Hematopoietic multipotent progenitor cell treated with erythropoietin and hydrocortisone succinate and interleukin-3 and kit ligand, for 4 days (in vitro differentiated cells): ENCODE measurements at regions not wholly inside any gene's neighbourhood (a gene's known extent, or its start where the extent isn't known, plus 50 kb on each side); places are given as distances from the start of the nearest gene placed in this dataset.
"Not testable (repeated sequence)": the region's sequence is repeated elsewhere in the genome, so short reads cannot be mapped to it uniquely, and the experiment has no call there.

Experiments used
- DNase-seq: peaks from one replicate; pipeline ENCODE4 v3.0.0-alpha.2; 2015

GRCh38 chr14:39722547-39723273, 290.5 kb upstream of the FBXO33 start:
- no peak for DNase-seq

DNA sequence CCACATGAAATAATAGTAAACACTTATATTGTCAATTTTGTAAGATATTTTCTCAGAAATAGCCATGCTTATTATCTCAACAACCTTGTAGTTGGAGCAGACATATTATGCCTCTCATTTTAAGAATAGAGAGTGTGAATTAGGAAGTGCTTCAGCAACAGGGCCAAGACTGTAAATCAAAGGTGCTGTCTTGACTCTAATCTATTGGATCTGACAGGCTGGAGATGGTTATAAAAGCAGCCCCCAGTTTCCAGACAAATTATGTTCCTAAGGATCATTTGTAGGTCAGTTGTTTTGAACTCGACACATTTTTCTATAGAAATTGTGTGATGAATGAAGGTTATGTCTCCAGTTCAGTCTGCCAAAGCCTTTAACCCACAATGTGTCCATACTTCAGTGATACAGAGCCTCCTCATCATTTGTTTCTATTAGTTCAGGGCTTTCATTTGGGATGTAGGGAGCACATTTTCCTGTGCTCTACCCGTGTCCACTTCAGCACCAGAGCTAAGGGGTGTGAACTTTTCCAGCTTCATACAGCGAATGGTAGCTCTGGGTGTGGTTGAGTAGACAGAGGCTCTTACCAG, 284.8 kb upstream of the FBXO33 start:
- no peak for DNase-seq

DNA sequence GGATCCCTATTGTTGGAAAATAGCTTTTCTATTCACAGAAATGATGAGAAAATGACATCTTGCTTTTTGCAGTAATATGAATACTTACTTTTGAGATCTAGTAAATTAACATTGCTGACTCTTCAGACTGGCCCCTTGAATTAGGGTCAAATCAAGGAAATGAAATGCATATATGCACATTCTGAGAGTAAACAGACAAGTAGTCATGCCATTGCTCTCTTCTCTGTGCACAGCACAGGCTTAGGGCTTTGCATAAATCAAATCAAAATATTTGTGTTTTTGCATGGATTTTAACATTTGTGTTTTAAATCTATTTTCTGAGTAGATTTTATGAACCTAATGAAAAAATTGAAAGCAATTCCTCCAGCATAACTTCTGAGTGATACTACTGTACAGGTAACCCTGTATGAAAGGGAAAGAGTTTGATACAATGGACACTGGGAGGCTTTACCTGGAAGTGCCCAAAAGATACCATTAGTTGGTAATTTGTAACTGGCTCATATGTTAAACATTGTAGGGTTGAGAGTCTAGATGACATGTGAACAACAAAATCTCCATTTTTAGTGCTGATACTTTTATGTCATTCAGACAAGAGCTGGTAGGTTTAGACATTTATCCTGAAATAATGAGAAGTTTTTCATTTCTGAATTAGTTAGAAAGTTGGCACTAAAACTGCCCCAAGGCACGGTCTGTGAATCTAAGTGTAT, 280.2 kb upstream of the FBXO33 start:
- DNase-seq: no peak

DNA sequence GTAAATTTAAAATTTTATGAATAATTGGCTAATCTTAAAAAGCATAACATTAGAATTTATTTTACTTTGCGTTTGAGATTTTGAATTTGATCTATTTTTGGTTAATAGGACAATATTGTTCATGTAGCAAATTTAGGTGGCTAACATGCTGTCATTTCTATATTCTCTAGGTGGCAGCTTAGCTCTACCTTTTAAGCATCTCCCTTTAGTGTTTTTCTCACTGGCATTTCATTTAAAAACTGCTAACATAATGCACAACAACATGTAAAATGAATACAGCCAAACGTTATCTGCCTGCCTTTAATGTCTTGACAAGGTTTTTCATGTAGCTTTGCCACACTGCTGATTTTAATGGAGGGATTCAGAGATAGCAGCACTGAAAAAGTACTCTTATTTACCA, 272.4 kb upstream of the FBXO33 start:
- no peak for DNase-seq

GRCh38 chr14:39694341-39694740, 262.1 kb upstream of the FBXO33 start:
- DNase-seq: no peak

DNA sequence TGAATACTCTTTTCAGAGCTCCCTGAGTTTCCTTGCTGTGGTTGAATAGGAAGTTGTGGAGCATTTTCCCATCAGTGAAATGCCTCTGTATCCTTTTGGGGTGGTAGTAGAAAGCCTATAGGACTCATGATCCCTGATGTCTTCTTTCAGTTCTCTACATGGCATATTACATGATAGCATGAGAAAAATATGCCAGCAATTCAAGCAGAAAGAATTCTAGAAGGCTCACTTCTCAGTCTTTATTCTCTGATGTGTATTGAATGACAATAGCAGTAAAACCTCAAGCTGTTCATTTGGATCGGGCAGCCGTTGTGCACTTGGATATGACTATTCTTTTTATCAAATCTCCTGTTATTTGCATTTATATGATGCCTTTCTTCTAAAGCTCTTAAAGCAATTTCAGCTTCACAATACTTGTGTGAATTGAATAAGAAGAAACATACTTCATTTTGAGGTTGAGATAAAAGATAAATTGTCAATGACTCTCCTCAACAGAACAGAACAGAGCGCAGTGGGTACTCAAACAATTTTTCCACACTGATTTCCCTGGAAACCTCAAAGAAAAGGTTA, 251.5 kb upstream of the FBXO33 start:
- no peak for DNase-seq

- no peak for DNase-seq
Measured at GRCh38 chr14:39682582-39682981, 250.3 kb upstream of the FBXO33 start.

GRCh38 chr14:39681782-39682399, 249.7 kb upstream of the FBXO33 start:
- DNase-seq: no peak

DNA sequence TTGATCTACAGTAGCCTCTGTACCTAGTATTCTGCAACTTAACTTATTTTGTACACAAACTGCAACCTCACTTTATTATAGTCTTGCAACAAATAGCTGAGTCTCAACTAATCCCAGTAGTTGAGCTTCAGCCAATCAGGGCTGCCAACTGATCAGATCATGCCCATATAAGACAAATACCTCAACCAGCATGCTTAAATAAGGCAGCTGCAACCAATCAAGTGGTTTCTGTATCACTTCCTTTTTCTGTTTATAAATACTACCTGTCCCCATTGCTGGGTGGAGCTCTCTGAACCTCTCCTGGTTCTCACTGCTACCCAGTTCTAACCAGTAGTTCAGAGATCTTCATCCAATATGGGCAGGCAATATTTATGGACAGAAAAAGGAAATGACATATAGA, 248.5 kb upstream of the FBXO33 start:
- no peak for DNase-seq

DNA sequence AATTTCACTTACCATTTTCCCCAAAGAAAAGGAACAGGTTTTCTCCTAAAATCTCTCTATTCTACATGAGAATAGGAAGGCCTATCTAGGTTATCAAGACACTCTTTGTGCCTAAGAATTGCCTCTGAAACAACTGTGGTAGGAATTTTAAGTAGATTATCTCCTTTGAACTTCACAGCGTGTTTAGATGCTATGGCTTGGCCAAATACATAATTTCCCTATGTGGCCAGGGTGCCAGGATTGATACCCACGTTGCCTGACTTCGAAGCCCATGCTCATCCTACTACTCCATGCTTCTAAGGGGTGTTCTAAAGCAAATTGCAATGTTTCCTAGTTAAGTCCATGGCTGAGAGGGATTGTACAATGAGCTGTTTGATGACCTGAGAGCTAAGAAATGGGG, 241.5 kb upstream of the FBXO33 start:
- DNase-seq: no peak

GRCh38 chr14:39673270-39673711, 241.1 kb upstream of the FBXO33 start:
- no peak for DNase-seq

DNA sequence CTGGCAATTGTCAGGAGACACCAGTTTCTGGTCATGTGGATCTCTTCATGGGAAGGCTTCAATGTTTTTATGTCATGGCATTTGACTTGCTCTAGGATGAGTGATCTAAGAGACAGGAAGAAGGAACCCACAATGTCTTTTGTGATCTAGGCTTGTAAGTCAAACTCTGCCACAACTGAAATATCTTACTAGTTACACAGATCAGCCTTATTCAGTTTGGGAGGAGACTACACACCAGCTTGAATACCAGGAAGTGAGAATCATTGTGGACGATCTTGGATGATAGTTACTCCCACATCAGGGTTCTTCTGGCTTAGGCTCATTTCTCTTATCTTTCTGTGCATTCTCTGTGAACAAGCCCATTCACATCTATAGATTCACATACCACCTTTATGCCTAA, 236.2 kb upstream of the FBXO33 start:
- DNase-seq: no peak

GRCh38 chr14:39666386-39666785, 234.2 kb upstream of the FBXO33 start:
- DNase-seq: no peak

GRCh38 chr14:39665075-39665475, 232.8 kb upstream of the FBXO33 start:
- DNase-seq: no peak

- no peak for DNase-seq
Measured at GRCh38 chr14:39664646-39665045, 232.4 kb upstream of the FBXO33 start.

GRCh38 chr14:39641224-39641623, 209.0 kb upstream of the FBXO33 start:
- no peak for DNase-seq

DNA sequence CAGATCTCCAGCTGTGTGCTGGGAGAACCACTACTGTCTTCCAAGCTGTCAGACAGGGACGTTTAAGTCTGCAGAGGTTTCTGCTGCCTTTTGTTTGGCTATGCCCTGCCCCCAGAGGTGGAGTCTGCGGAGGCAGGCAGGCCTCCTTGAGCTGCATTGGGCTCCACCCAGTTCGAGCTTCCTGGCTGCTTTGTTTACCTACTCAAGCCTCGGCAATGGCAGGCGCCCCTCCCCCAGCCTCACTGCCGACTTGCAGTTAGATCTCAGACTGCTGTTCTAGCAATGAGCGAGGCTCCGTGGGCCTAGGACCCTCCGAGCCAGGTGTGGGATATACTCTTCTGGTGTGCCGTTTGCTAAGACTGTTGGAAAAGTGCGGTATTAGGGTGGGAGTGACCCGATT, 206.8 kb upstream of the FBXO33 start:
- not testable (repeated sequence) for DNase-seq

DNA sequence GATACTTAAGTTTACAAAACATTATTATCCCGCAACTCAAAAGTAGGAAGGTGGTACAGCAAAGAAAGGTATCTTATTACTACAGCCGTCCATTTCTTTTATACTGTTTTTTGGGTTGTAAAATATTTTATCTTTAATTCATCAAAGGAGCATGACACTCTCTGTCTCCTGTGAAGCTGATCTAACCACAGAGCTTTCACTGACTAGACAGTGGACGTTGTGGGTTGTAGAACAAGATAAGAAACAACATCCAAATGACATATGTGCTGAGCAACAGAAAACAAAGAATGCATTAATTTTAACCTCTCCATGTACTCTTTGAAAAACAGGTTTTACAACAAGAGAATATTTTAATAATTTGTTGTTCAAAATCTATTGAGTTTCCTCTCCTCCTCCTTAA, 195.9 kb upstream of the FBXO33 start:
- DNase-seq: no peak

- DNase-seq: no peak
Measured at GRCh38 chr14:39626589-39627576, 194.7 kb upstream of the FBXO33 start.

GRCh38 chr14:39621678-39622077, 189.4 kb upstream of the FBXO33 start:
- no peak for DNase-seq

DNA sequence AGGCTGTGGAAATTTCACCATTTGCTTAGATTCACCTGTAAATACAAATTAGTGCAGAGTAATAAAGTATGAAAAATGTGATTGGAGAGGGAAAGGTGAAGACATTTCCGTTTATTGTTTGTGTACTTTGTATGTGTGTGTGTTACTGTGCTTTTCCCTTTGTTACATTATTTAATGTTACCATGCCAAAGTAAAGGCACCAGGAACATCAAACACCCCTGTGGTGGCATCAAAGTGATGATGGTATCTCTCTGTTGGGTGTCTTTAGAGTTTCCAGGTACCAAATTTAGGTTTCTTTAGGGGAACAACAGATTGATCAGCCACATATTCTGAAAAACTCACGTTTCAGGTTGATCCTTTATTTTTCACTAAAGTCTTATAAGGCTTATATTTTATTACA, 189.0 kb upstream of the FBXO33 start:
- DNase-seq: no peak

- no peak for DNase-seq
Measured at GRCh38 chr14:39617537-39617936, 185.3 kb upstream of the FBXO33 start.
